Heart right ventricle (tissue), 16 donors: ENCODE measurements at regions not wholly inside any gene's neighbourhood (a gene's known extent, or its start where the extent isn't known, plus 50 kb on each side); places are given as distances from the start of the nearest gene placed in this dataset.
A peak's percentile ranks its signal among the peaks of the same experiment; 100 is the strongest.

Source experiments
- ATAC-seq, 8 donors: fragments of 200-7000 bp; cut with Tn5 transposase; one replicate each; pipeline ENCODE4 v1.9.1; 2020; ENCODE audit warnings: mild to moderate bottlenecking in 8 of 8, moderate library complexity in 8 of 8, moderate number of reproducible peaks in 1 of 8
- DNase-seq, 2 donors: peaks; one replicate each; pipeline ENCODE4 v3.0.0-alpha.2; 2020
- H3K27ac ChIP-seq, 10 donors: fragments of 200-600 bp; sonication (generic) in 2 of 10; one replicate each; pipeline versions ENCODE4 v1.5.0 to v1.8.0; 2020 to 2022; ENCODE audit warnings: mild to moderate bottlenecking in 3 of 10
- H3K27me3 ChIP-seq, 7 donors: fragments of 200-600 bp; one replicate each; pipeline ENCODE4 v1.8.0; 2021 to 2022; ENCODE audit warnings: mild to moderate bottlenecking in 2 of 7
- H3K36me3 ChIP-seq, 9 donors: fragments of 200-600 bp; sonication (generic) in 1 of 9; one replicate each; pipeline versions ENCODE4 v1.5.0 to v1.8.0; 2020 to 2022; ENCODE audit warnings: mild to moderate bottlenecking in 2 of 9
- H3K4me1 ChIP-seq, 9 donors: fragments of 200-600 bp; sonication (generic) in 1 of 9; one replicate each; pipeline versions ENCODE4 v1.5.0 to v1.8.0; 2020 to 2022; ENCODE audit warnings: mild to moderate bottlenecking in 4 of 9
- H3K4me3 ChIP-seq, 10 donors: fragments of 200-600 bp; sonication (generic) in 2 of 10; one replicate each; pipeline versions ENCODE4 v1.5.0 to v1.8.0; 2020 to 2022; ENCODE audit warnings: mild to moderate bottlenecking in 7 of 10, moderate library complexity in 2 of 10
- H3K9me3 ChIP-seq, 11 donors: fragments of 200-600 bp in 10 of 11; sonication (generic) in 2 of 11; one replicate each; pipeline versions ENCODE4 v1.5.0 to v1.8.0; 2013 to 2022; ENCODE audit warnings: mild to moderate bottlenecking in 2 of 11, control low read depth in 1 of 11, moderate library complexity in 1 of 11
- CTCF ChIP-seq, 9 donors: fragments of 200-600 bp; sonication (generic) in 2 of 9; IDR thresholded peaks; one replicate each; pipeline versions ENCODE4 v1.5.0 to v1.8.0; 2021 to 2022; ENCODE audit warnings: antibody characterized with exemption in 9 of 9, mild to moderate bottlenecking in 5 of 9, moderate library complexity in 1 of 9
- WGBS, 2 donors: extraction: QIAGEN DNeasy Blood & Tissue Kit; methylation state at CpG; one replicate each; pipeline ENCODE4 v1.1.7; 2013; ENCODE audit warnings: inconsistent platforms in 1 of 2; 5-methylcytosine and 5-hydroxymethylcytosine counted together
- intact Hi-C, 10 donors: fragments of 100-400 bp; cut with DNase I; formaldehyde crosslinking; loops; one replicate each; pipeline versions ENCODE4 v1.11.1 to v1.14.2; 2022
- donor health status: Arrhythmogenic right ventricular cardiomyopathy.
- donor health status: ischemic (EF 13 %, LVEDD 7.1; RV severe dilation, severe dysfunction).
- donor health status: healthy with polysubstance abuse.
- donor health status: DM: no; HTN: yes; CAD: no.
- donor health status: DM: no; HTN: no; CAD: no.
- donor health status: ischemic (EF 25% LVEDD 6.9; RV normal size, moderate dysfunction).
- donor health status: ischemic (EF 25% LVEDD 5.7; RV mildly dilated, moderate dysfunction).
- donor health status: healthy.
- donor health status: DM: yes; HTN: yes; CAD: no.
- donor health status: Ischemic cardiomyopathy.
- donor health status: ischemic (EF 35%, LVEDD 5.7; RV mildly dilated, moderate dysfunction).
- donor health status: nonischemic (EF 11% LVEDD 7.7; RV severe dilation, severe dysfunction).
- donor health status: DM: yes; HTN: yes; CAD: no.
- donor health status: PGD.
- donor health status: ischemic (EF 29% LVEDD 5.4; RV normal size, mild dysfunction).
- donor health status: nonischemic (EF 23%, LVEDD 6.1; RV moderate dilation, normal function).

DNA sequence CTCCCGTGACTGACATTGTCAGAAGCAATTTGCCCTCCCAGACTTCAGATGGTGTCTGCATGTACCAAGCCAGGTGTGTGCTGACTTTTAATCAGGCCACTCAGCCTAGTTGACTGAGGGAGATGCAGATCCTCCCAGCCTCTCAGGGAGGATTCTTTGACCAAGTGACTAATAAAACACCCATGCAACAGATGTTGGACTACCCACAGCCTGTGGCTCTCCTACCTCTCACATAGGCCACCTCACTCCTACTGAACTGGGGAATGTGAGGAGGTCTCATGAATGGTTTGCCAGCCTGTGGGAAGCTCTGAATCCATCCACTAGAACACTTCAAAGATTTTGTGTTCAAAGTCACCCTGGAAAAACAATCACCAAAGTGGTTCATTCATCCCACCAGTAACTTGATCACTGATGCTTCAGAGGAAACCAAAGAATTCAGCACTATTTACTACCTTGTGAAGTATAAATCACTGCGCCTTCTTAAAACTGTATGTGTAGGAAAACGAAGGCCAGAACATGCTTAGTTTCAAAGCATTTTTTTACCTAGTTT, 80.1 kb downstream of the ESM1 start:
- DNase-seq (no peak), ATAC-seq (no peak)
- peaks cover 0 to 5% (median 0%) of the 10 kb centered on the region in 7 donors for H3K27me3 ChIP-seq
- WGBS, 2 donors, result 94 to 95% methylated on average over 3 of the region's 3 CpGs
- no peak overlapping the region for H3K27ac ChIP-seq
- intact Hi-C loops, result loop anchor here in 5 of 10 donors (5.0 to 10.0 kb wide), 2 partner anchors 239 to 242 kb away; no protein-coding TSS in a partner anchor
- no peak for TF ChIP-seq CTCF (IDR thresholded peaks at IDR 0.05)
- peaks cover 0 to 23% (median 0%) of the 10 kb centered on the region in 9 donors for H3K4me1 ChIP-seq
- H3K36me3 ChIP-seq, result no peaks in the 10 kb centered on the region
- no peaks in the 10 kb centered on the region for H3K9me3 ChIP-seq
- H3K4me3 ChIP-seq, result no peak overlapping the region

- Histone ChIP-seq H3K27ac (no peak overlapping the region), H3K4me3 (no peak overlapping the region), H3K27me3 (peaks cover 0 to 6% (median 4%) of the 10 kb centered on the region in 7 donors), H3K4me1 (peaks cover 0 to 23% (median 0%) of the 10 kb centered on the region in 9 donors), H3K9me3 (no peaks in the 10 kb centered on the region), H3K36me3 (no peaks in the 10 kb centered on the region)
- WGBS, 2 donors, result 54 to 59% methylated on average over 2 of the region's 2 CpGs
- no peak for DNase-seq
- peak in 6 of 9 donors; percentile 12 to 46 (median 40) for TF ChIP-seq CTCF (IDR thresholded peaks at IDR 0.05)
- peak in 1 of 8 donors; percentile 28 for ATAC-seq
- intact Hi-C loops, result loop anchor here in 1 of 10 donors (10.0 kb wide), 1 partner anchor 240 kb away; no protein-coding TSS in a partner anchor
These were observed 81.0 kb downstream of the ESM1 start for GRCh38 chr5:54904425-54904824.

DNA sequence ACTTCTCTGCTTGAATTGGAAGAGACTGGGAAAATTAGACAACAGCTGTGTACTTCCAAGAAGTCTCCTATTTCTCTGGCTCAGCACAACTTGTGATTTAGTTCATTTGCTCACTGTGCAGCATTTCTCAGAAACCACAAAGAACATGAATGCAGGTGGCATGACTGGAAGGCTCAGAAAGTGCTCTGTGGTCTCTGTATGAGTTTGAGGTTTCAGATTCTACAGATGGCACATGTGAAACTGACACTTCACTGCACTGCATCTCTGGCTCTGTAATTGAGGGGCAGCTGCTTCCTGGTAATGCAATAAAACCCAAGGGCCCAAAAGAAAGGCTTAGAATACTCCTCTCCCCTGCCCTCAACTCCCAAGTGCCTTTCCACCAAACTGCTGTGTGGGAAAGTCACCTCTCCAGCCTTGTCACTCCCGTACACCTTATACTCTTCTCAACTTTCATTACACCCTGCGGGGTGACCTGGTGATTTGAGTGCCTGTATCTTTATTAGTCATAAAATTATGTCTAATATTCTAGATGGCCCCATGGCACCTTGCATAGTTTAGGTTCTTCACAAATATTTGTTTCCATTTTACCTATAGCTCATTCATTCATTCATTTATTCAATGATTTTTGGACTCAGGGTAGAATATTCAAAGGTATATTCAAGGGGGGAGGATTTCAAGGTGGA, 82.5 kb downstream of the ESM1 start:
- H3K4me1 ChIP-seq, result peaks cover 0 to 23% (median 0%) of the 10 kb centered on the region in 9 donors
- WGBS, 2 donors, result 84 to 85% methylated on average over 2 of the region's 2 CpGs
- H3K4me3 ChIP-seq, result no peak overlapping the region
- H3K27ac ChIP-seq, result peak overlapping the region in 1 of 10 donors; percentile 1
- no peaks in the 10 kb centered on the region for H3K9me3 ChIP-seq
- peak in 1 of 8 donors; percentile 49 for ATAC-seq
- intact Hi-C loops, result loop anchor here in 1 of 10 donors (10.0 kb wide), 1 partner anchor 242 kb away; no protein-coding TSS in a partner anchor
- no peak for TF ChIP-seq CTCF (IDR thresholded peaks at IDR 0.05)
- no peak for DNase-seq
- peaks cover 0 to 18% (median 4%) of the 10 kb centered on the region in 7 donors for H3K27me3 ChIP-seq
- no peaks in the 10 kb centered on the region for H3K36me3 ChIP-seq

- ATAC-seq (peak in 5 of 8 donors; percentile 34 to 93 (median 64)), DNase-seq (no peak)
- 68 to 76% methylated on average over 13 of the region's 13 CpGs for WGBS, 2 donors
- Histone ChIP-seq H3K27ac (peak overlapping the region in 1 of 10 donors; percentile 27), H3K36me3 (no peaks in the 10 kb centered on the region), H3K4me1 (peaks cover 0 to 23% (median 0%) of the 10 kb centered on the region in 9 donors), H3K9me3 (no peaks in the 10 kb centered on the region), H3K4me3 (no peak overlapping the region), H3K27me3 (peaks cover 0 to 30% (median 4%) of the 10 kb centered on the region in 7 donors)
- intact Hi-C loops, result loop anchor here in 1 of 10 donors (10.0 kb wide), 1 partner anchor 244 kb away; no protein-coding TSS in a partner anchor
- TF ChIP-seq CTCF (IDR thresholded peaks at IDR 0.05), result no peak
These were observed 84.2 kb downstream of the ESM1 start for GRCh38 chr5:54900984-54901725.
